ENCODE measurements at regions not wholly inside any gene's neighbourhood (a gene's known extent, or its start where the extent isn't known, plus 50 kb on each side); places are given as distances from the start of the nearest gene placed in this dataset.

GRCh38 chr17:79239205-79239604 is 164.6 kb downstream of the ENGASE start:
- DNase-seq (ENCODE audit: low read depth in 3 of 3, low spot score in 2 of 3) = no peak

DNA sequence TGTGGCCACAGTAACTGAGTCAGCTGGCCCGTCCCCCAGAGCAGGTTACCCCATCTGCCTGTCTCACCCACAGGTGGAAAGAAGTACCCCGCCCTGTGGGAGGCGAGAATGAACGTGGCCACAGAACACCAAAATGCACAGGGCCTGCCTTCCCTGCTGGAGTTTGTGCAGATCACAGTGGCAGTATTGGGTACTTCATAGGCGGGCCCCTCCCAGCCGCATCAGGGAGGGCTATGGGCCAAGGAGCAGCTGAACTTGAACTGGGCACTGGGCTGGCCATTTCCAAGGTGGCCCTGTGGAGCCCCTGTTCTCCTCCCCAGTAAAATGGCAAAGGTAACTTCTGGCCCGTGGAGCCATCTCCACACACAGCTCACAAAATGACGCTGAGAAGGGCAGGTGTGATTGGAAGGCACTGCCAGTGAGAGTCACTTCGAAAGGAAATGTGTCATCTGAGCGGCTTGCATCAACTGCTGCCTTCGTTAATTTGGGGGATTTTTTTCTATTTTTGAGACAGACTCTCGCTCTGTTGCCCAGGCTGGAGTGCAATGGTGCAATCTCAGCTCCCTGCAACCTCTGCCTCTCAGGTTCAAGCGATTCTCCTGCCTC is 162.9 kb downstream of the ENGASE start:
- DNase-seq (ENCODE audit: low read depth in 3 of 3, low spot score in 2 of 3) = no peak

- DNase-seq (ENCODE audit: low read depth in 3 of 3, low spot score in 2 of 3) = no peak
These were observed 161.2 kb downstream of the ENGASE start for GRCh38 chr17:79235808-79236207.

GRCh38 chr17:79233916-79234551 is 159.4 kb downstream of the ENGASE start:
- no peak for DNase-seq (ENCODE audit: low read depth in 3 of 3, low spot score in 2 of 3)

DNA sequence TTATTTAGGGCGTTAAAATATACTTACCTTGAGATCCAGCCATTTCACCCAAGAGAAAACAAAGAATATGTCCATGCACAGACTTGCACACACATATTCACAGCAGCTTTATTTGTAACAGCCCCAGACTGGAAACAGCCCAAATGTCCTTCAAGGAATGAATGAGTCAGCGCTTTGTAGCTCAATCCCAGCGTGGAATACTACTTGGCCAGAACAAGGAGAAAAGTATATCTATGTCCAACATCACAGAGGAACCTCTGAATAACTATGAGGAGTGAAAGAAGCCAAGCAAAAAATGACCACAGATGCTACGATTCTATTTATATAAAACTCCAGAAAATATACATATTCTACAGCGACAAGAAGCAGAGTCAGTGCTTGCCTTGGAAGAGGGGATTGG is 158.3 kb downstream of the ENGASE start:
- no peak for DNase-seq (ENCODE audit: low read depth in 3 of 3, low spot score in 2 of 3)

GRCh38 chr17:79231766-79232287 is 157.2 kb downstream of the ENGASE start:
- no peak for DNase-seq (ENCODE audit: low read depth in 3 of 3, low spot score in 2 of 3)

- DNase-seq (ENCODE audit: low read depth in 3 of 3, low spot score in 2 of 3) = no peak
These were observed 156.0 kb downstream of the ENGASE start for GRCh38 chr17:79230576-79230975.

GRCh38 chr17:79226037-79226436 is 151.4 kb downstream of the ENGASE start:
- no peak for DNase-seq (ENCODE audit: low read depth in 3 of 3, low spot score in 2 of 3)

DNA sequence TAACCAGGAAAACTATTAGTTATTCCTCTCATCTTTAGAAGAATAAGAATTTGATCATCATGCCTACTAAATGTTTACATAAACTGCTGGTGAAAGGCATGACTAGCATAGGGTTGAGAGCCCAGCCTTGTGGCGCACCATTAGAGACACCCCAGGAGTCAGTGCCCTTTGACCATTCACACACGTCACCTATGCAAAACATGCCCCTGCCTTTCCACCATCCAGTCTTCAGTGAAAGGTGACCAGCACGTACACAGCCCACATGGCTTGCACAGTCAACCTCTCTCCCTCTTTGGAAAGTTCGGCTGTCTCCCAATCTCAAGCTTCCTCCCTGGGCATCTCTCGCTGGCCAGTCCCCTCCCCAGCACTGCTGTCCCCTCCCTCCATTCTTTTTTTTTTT is 150.3 kb downstream of the ENGASE start:
- DNase-seq (ENCODE audit: low read depth in 3 of 3, low spot score in 2 of 3) = no peak

GRCh38 chr17:79224476-79224875 is 149.9 kb downstream of the ENGASE start:
- DNase-seq (ENCODE audit: low read depth in 3 of 3, low spot score in 2 of 3) = no peak

- DNase-seq (ENCODE audit: low read depth in 3 of 3, low spot score in 2 of 3) = no peak
These were observed 149.3 kb downstream of the ENGASE start for GRCh38 chr17:79223953-79224352.

GRCh38 chr17:79223471-79223870 is 148.8 kb downstream of the ENGASE start:
- no peak for DNase-seq (ENCODE audit: low read depth in 3 of 3, low spot score in 2 of 3)

- no peak for DNase-seq (ENCODE audit: low read depth in 3 of 3, low spot score in 2 of 3)
These were observed 147.0 kb downstream of the ENGASE start for GRCh38 chr17:79221597-79221996.

- no peak for DNase-seq (ENCODE audit: low read depth in 3 of 3, low spot score in 2 of 3)
These were observed 146.2 kb downstream of the ENGASE start for GRCh38 chr17:79220713-79221291.

DNA sequence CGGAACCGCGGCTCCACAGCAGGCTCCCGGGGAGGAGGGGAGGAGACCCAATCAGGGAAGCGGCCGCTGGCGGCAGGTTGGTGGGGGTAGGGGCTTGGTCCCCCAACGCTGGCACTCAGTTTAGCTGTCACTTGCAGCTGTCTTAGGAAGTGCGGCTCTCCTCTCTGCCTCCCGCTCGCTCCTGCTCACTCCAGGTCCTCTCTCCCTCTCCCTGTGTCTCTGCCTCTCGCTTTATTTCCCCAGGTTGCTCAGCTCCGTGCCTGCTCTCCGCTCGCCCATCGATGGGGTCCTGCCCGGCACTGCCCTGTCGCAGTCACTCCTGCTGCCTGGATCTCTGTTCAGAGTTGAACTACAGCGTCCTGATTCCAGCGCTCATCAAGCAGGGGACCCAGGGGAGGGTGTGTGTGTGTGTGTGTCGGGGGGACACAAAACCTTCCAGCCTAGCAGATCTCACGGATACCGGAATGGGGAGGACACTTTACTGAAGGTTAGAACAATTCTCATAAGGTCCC is 145.6 kb downstream of the ENGASE start:
- DNase-seq (ENCODE audit: low read depth in 3 of 3, low spot score in 2 of 3) = no peak

- DNase-seq (ENCODE audit: low read depth in 3 of 3, low spot score in 2 of 3) = no peak
These were observed 144.7 kb downstream of the ENGASE start for GRCh38 chr17:79219208-79219935.

DNA sequence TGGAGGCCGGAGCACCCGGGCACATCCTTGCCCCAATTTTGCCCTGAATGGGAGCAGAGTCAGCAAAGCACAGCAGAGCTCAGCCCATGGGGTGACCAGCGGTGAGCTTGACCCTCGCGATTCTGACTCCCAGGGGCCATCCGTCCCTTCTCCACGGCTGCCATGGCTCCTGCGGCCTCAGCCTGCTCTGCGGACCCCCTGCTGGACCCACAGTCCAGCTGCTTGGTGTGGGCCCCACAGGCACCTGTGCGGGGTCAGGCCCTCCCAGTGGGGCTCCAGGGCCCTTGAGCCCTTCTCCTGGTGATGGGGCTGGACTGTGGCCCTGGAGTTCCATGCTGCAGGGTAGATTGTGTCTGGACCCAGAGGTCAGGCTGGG is 144.2 kb downstream of the ENGASE start:
- no peak for DNase-seq (ENCODE audit: low read depth in 3 of 3, low spot score in 2 of 3)

DNA sequence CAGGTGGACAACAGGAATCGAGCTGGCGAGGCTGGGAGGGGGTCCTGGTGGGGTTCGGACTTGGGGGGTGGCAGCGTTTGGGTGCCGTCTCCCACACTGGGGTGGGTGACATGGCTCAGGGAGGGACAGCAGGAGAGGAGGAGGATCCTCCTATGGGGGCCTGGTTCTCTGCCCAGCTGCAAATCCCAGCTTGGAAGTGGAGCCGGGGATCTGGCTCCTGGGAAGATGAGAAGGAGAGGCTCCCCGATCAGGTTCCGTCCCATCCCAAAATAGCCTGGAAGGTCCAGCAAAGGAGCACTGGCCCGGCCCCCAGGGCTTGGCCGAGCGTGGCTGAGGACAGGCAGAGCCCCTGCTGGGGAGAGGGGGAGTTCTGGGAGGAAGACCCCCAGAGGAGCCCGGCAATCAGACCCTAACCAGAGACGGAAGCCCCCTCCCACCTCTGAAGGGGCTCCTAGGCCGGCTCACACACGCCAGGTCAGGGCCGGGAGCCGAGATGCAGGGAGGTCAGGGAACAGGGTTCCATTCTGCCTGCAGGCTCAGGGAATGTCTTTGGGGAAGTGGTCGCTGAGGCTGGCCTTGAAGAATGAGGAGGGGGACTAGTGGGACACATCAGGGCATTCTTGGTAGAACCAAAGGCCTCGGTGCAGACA is 143.7 kb downstream of the ENGASE start:
- no peak for DNase-seq (ENCODE audit: low read depth in 3 of 3, low spot score in 2 of 3)

GRCh38 chr17:79217473-79218135 is 143.0 kb downstream of the ENGASE start:
- no peak for DNase-seq (ENCODE audit: low read depth in 3 of 3, low spot score in 2 of 3)

- no peak for DNase-seq (ENCODE audit: low read depth in 3 of 3, low spot score in 2 of 3)
These were observed 142.2 kb downstream of the ENGASE start for GRCh38 chr17:79216826-79217225.

Measured in right renal cortex interstitium (tissue), 3 donors.